BJ (cell line): ENCODE measurements at regions not wholly inside any gene's neighbourhood (a gene's known extent, or its start where the extent isn't known, plus 50 kb on each side); places are given as distances from the start of the nearest gene placed in this dataset.

ENCODE experiments used
- CTCF ChIA-PET: fragments of 350-600 bp; formaldehyde crosslinking; extraction: SDS; loops from one replicate; lab custom pipeline; 2021; ENCODE audit warnings: antibody characterized with exemption, inconsistent platforms; lab: Yijun Ruan, JAX
- POLR2A ChIA-PET: fragments of 300-600 bp; sonication (Branson Sonifier 250); formaldehyde crosslinking; extraction: SDS; loops from one replicate; lab custom pipeline; 2021; ENCODE audit warnings: antibody characterized with exemption; lab: Charles Lee
- DNase-seq: peaks from one replicate; pipeline ENCODE4 v3.0.0-alpha.2; 2011; ENCODE audit warnings: low read depth
- H3K27me3 ChIP-seq: 2 replicates; pipeline ENCODE4 v1.6.0; 2011; ENCODE audit warnings: low read length; ENCODE audit not compliant: control insufficient read depth, insufficient read depth
- H3K36me3 ChIP-seq: 2 replicates; pipeline ENCODE4 v1.5.1; 2011; ENCODE audit warnings: low read length; ENCODE audit not compliant: control insufficient read depth, insufficient read depth
- H3K4me3 ChIP-seq: 2 replicates; pipeline ENCODE4 v1.5.1; 2011; ENCODE audit warnings: low read depth, mild to moderate bottlenecking, control low read depth, low read length
- CTCF ChIP-seq: IDR thresholded peaks from 2 replicates; pipeline ENCODE4 v1.5.1; 2011; ENCODE audit warnings: low read depth, mild to moderate bottlenecking, control low read depth, inconsistent platforms, low read length, moderate library complexity; ENCODE audit not compliant: insufficient read depth

- no peak for TF ChIP-seq CTCF
- CTCF ChIA-PET: no interaction called here
Measured at GRCh38 chr11:41996533-41996932, 537.1 kb upstream of the LRRC4C start.

GRCh38 chr11:41997844-41998401, 538.5 kb upstream of the LRRC4C start:
- no peak for TF ChIP-seq CTCF
- DNase-seq: no peak
- CTCF ChIA-PET: no interaction called here
- POLR2A ChIA-PET: no interaction called here
- H3K36me3 ChIP-seq: no peaks in the 10 kb centered on the region
- H3K27me3 ChIP-seq: no peaks in the 10 kb centered on the region
- no peak overlapping the region for H3K4me3 ChIP-seq

More at GRCh38 chr11:41996533-41996932, 537.1 kb upstream of the LRRC4C start:
- no peak overlapping the region for H3K4me3 ChIP-seq
- H3K27me3 ChIP-seq: no peaks in the 10 kb centered on the region
- POLR2A ChIA-PET: no interaction called here
- H3K36me3 ChIP-seq: no peaks in the 10 kb centered on the region
- DNase-seq: no peak

GRCh38 chr11:41999066-41999465, 539.6 kb upstream of the LRRC4C start:
- no peaks in the 10 kb centered on the region for H3K36me3 ChIP-seq
- no peak overlapping the region for H3K4me3 ChIP-seq
- no peak for TF ChIP-seq CTCF
- ChIA-PET CTCF (no interaction called here), POLR2A (no interaction called here)
- DNase-seq: no peak
- H3K27me3 ChIP-seq: no peaks in the 10 kb centered on the region

- POLR2A ChIA-PET: no interaction called here
- Histone ChIP-seq H3K27me3 (no peaks in the 10 kb centered on the region), H3K36me3 (no peaks in the 10 kb centered on the region), H3K4me3 (no peak overlapping the region)
- TF ChIP-seq CTCF: no peak
- CTCF ChIA-PET: no interaction called here
- DNase-seq: no peak
Measured at GRCh38 chr11:42003801-42004200, 544.3 kb upstream of the LRRC4C start.

- DNase-seq: no peak
- no peaks in the 10 kb centered on the region for H3K27me3 ChIP-seq
- no peak overlapping the region for H3K4me3 ChIP-seq
- ChIA-PET POLR2A (no interaction called here), CTCF (no interaction called here)
- no peak for TF ChIP-seq CTCF
- no peaks in the 10 kb centered on the region for H3K36me3 ChIP-seq
Measured at GRCh38 chr11:42006766-42007165, 547.3 kb upstream of the LRRC4C start.
